ENCODE measurements at regions not wholly inside any gene's neighbourhood (a gene's known extent, or its start where the extent isn't known, plus 50 kb on each side); places are given as distances from the start of the nearest gene placed in this dataset.

- Histone ChIP-seq H3K4me1 (no peaks in the 10 kb centered on the region), H3K36me3 (no peaks in the 10 kb centered on the region), H3K27me3 (no peaks in the 10 kb centered on the region), H3K4me3 (no peak overlapping the region), H3K9me3 (no peaks in the 10 kb centered on the region), H3K27ac (no peak overlapping the region)
- TF ChIP-seq CTCF (IDR thresholded peaks at IDR 0.05): no peak
- intact Hi-C loops (cut with DNase I): no loop called here
- no peak for DNase-seq (ENCODE audit: low spot score in 2 of 2)
These were observed 62.7 kb downstream of the SIK1 start for GRCh38 chr21:43364261-43364510.

GRCh38 chr21:43363506-43364260 is 63.2 kb downstream of the SIK1 start:
- H3K27me3 ChIP-seq: no peaks in the 10 kb centered on the region
- H3K27ac ChIP-seq: no peak overlapping the region
- no peak for DNase-seq (ENCODE audit: low spot score in 2 of 2)
- intact Hi-C loops (cut with DNase I): no loop called here
- TF ChIP-seq CTCF (IDR thresholded peaks at IDR 0.05): no peak
- no peaks in the 10 kb centered on the region for H3K9me3 ChIP-seq
- no peaks in the 10 kb centered on the region for H3K4me1 ChIP-seq
- no peaks in the 10 kb centered on the region for H3K36me3 ChIP-seq
- H3K4me3 ChIP-seq: no peak overlapping the region

- no peak for TF ChIP-seq CTCF (IDR thresholded peaks at IDR 0.05)
- DNase-seq (ENCODE audit: low spot score in 2 of 2): no peak
- Histone ChIP-seq H3K27ac (no peak overlapping the region), H3K27me3 (no peaks in the 10 kb centered on the region), H3K4me1 (no peaks in the 10 kb centered on the region), H3K36me3 (no peaks in the 10 kb centered on the region), H3K4me3 (no peak overlapping the region), H3K9me3 (no peaks in the 10 kb centered on the region)
- intact Hi-C loops (cut with DNase I): no loop called here
These were observed 64.0 kb downstream of the SIK1 start for GRCh38 chr21:43362915-43363314.

GRCh38 chr21:43362321-43362791 is 64.6 kb downstream of the SIK1 start:
- H3K36me3 ChIP-seq: no peaks in the 10 kb centered on the region
- peak; percentile 39 to 78 for DNase-seq (ENCODE audit: low spot score in 2 of 2)
- H3K27ac ChIP-seq: no peak overlapping the region
- H3K4me3 ChIP-seq: peak overlapping the region in 1 of 2 donors; percentile 18
- no peaks in the 10 kb centered on the region for H3K4me1 ChIP-seq
- intact Hi-C loops (cut with DNase I): no loop called here
- H3K27me3 ChIP-seq: no peaks in the 10 kb centered on the region
- H3K9me3 ChIP-seq: no peaks in the 10 kb centered on the region
- no peak for TF ChIP-seq CTCF (IDR thresholded peaks at IDR 0.05)

- Histone ChIP-seq H3K36me3 (no peaks in the 10 kb centered on the region), H3K4me1 (no peaks in the 10 kb centered on the region), H3K9me3 (no peaks in the 10 kb centered on the region), H3K27me3 (no peaks in the 10 kb centered on the region), H3K27ac (no peak overlapping the region), H3K4me3 (peak overlapping the region in 1 of 2 donors; percentile 18)
- no peak for DNase-seq (ENCODE audit: low spot score in 2 of 2)
- no peak for TF ChIP-seq CTCF (IDR thresholded peaks at IDR 0.05)
- intact Hi-C loops (cut with DNase I): no loop called here
These were observed 65.2 kb downstream of the SIK1 start for GRCh38 chr21:43361493-43362296.

All from ascending aorta (tissue), 2 donors.